NCI-H1105 treated with DMSO at 0.1 percent for 48 hours (cell line): ENCODE measurements at regions not wholly inside any gene's neighbourhood (a gene's known extent, or its start where the extent isn't known, plus 50 kb on each side); places are given as distances from the start of the nearest gene placed in this dataset.

Source experiments
- DNase-seq: peaks from one replicate; lab custom pipeline; 2025; lab: John Stamatoyannopoulos, UW

- no peak for DNase-seq
Measured at GRCh38 chr1:213871179-213871578, 116.6 kb upstream of the PROX1 start.

GRCh38 chr1:213874789-213875188 lies 113.0 kb upstream of the PROX1 start:
- no peak for DNase-seq

GRCh38 chr1:213876531-213876930 lies 111.2 kb upstream of the PROX1 start:
- no peak for DNase-seq

DNA sequence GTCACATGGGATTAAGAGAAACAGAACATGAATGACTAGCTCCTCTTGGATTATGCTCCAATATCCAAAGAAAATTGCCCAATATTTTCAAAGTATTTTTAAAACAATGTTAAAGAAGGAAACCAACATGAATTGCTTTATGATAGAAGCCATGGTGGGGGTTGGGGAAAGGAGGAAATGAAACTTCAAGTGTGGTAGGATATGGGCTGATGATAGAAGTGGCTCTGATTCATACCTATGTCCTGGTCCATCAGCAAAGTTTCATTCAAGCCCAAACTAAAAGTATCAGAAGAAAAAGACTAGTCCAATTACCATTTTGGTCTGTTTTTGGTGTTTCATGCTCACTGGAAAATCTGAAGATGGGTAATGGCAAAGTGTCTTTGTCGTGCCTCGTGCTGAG lies 104.2 kb upstream of the PROX1 start:
- no peak for DNase-seq

DNA sequence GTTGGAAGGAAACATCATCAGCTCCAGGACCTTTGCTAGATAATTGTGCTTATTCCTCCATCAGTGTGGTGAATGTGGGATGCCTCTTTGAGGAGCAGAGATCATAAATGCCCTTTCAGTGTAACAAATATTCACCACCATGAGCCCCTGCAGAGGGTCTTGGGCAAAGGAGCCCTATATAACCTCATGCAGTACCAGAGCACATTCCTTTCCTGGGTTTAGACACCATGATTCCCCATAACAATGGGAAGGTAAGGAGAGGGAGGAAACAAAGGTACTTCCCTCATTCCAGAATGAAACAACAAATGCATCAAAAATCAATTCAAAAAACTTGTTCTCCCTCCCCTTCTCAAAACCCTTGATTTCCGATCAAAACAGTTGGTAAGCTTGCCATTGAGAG lies 103.4 kb upstream of the PROX1 start:
- no peak for DNase-seq

DNA sequence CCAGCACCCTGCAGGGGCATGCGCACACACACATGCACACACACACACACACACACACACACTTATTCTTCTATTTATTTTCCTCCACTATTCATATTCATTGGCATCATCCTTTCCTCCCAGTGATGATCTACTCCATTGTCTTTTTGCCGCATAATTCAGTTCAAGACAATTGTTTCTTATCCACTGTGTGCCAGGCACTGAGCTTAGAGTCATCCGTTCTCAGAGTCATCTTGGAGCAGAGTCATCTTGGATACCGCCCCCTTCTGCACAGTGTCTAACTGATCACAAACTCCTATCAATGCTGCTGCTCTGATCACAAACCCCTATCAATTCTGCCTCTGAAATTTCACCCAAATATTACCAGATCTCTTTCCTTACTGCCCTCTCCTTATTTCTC lies 102.8 kb upstream of the PROX1 start:
- DNase-seq: no peak

DNA sequence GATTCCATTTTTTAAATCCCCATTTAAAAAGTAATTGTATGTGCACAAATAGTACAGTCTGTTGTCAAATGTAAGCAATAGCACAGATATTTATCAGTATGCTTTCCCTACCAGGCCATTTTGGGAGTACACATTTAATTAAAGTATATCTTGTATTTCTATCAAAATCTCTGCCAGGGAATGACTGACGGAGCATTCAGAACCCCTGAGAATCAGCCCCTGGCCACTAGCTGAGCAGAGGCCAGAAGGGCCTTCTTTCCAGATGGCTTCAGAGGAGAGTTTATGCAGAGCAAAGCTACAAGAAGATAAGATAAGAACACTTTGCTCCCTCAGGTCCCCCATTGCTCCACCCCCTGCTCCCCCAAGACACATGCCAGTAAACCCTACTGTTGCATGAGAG lies 99.9 kb upstream of the PROX1 start:
- no peak for DNase-seq

- no peak for DNase-seq
Measured at GRCh38 chr1:213891989-213892902, 95.5 kb upstream of the PROX1 start.

DNA sequence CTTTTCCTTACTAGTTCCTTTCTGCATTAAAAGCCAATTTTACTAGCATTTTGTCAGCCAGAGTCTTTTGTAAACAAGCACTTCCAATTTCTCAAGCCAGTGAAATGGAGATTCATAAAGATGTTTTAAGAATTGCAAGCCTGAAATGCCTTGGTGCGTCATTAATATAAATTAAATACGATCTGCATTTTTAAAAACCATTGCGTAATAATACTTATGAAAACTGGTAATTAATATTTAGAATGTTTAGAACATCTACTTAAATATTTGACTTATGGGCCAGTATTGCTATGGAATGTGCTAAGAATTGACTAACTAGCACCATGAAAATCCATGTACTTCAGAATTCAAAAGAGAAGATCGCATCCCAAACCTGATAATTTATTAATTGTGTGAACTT lies 89.1 kb upstream of the PROX1 start:
- DNase-seq: no peak

DNA sequence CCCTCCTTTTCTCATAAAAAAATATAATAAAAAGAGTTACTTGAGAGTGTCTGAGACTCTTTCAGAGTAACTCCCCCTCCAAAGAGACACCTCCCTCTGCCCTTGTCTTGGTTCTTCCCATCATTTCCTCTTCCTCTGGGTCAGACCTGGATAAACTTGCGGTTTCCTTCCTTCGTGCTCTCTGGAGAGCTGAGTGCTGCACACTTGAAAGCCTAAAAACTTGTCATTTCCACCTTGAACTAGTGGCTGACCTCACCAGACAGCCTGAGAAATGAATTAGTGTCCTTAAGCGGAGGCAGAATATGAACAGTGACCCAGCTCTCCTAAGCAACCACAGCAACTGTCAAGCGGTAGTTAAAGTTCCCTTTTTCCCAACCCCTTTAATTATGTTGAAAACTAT lies 88.4 kb upstream of the PROX1 start:
- DNase-seq: no peak

DNA sequence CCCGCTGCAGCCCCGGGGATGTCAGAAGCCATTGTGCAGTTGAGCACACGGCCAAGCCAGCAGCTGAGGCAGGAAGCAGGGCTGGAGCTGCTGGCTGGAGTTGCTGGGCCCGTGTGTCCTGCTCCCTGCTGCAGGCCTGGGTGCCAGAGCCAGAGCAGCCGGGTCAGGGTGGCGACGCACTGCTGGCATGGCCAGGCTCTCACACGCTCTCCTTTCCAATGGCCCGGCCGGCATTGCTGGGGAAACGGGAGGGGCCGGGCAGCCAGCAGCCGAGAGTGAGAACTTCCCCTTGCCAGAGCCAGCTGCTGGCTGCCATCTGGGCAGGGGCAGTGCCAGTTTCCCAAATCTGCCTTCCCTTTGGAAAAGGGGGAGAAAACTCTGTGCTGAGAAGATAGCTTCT lies 82.4 kb upstream of the PROX1 start:
- DNase-seq: no peak

DNA sequence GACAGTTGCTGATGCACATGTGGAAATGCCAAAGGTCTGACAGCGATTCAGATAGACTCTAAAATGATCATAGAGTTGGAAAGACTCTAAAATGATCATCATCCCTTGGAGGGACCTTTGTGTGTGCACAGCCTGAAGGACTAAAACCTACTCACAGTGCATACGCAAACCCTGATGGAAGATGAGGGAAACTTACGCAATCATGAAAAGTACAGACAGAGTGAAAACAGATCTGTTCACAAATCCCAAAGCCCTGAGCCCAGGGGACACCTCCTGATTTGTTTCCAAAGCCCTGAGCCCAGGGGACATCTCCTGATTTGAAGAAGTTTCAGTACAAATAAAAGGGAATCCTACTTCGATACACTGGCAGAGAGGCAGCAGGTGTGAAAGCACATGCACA lies 79.3 kb upstream of the PROX1 start:
- no peak for DNase-seq

DNA sequence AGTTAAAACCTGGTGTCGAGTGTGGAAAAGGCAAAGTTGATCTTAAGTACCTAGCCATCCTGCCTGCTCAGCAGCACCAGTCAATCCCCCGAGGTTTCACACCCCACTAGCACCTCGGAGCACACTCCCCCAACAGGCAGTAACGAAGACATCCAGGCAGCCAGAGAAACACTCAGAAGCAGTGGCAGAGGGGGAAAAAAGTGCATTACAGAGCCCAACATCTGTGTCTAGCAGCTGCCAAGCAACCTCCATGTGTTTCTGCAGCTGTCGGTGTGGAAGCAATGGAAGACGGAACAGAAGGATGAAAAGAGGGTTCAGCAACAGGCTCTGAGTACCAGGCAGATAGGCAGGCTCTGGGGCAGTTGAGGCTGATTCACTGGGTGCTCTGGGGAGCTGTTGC lies 73.4 kb upstream of the PROX1 start:
- DNase-seq: no peak

DNA sequence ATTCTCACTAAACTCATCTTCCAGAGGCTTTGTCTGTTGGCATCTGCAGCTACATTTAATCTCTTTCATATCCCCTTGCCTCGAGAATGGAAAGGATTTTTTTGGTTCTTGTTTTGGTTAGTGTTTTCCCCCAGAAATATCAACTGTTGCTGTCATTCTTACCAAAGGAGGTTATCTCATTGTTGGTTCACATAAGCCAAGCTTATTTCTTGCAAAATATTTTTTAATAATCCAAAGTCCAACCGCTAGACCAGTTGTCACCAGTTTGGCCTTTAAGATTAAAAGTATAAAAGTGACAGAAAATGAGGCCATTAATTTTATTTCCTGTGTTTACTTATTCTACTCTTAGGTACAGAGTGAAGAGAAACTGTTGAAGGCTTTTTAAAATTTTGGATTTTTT lies 66.5 kb upstream of the PROX1 start:
- no peak for DNase-seq

DNA sequence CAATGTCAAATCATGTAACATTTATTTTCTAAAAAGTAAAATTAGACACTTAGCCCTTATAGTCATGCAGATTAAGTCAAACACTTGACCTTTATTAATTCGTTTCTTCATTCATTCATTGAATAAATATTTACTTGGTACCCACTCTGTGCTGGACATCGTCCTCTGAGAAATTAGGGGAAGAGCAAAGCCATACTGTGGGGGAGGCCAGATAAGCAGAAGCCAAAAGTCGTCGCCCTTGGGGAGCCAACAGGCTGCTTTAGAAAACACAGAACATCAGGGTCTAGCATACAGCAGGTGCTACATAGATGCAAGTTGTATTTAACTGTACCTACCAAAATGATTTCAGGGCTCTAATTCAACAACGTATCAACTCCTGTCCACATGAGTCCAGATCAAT lies 66.1 kb upstream of the PROX1 start:
- DNase-seq: no peak

- DNase-seq: peak; percentile 25
Measured at GRCh38 chr1:213925531-213926182, 62.1 kb upstream of the PROX1 start.

DNA sequence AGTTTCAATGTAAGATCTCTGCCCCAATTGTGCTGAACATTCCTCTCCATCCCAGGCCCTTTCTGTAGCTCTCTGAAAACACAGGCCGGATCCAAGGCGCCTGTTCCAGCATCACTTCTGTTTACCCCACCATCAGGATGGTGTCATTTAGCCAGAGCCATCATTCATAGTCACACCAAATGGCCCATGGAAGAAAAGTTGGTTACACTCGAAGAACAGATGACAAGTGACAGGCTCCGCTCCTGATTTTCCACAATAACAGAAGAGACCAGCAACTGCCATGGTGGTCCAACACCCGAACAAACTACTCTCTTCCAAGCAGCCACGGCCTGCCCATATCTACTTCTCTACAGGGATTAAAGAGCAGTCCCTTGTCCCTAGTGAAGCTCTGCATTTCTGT lies 59.9 kb upstream of the PROX1 start:
- DNase-seq: no peak

- DNase-seq: no peak
Measured at GRCh38 chr1:213929398-213929797, 58.4 kb upstream of the PROX1 start.

- DNase-seq: no peak
Measured at GRCh38 chr1:213931836-213932235, 55.9 kb upstream of the PROX1 start.

GRCh38 chr1:213933336-213933735 lies 54.4 kb upstream of the PROX1 start:
- no peak for DNase-seq

- peak; percentile 97 for DNase-seq
Measured at GRCh38 chr1:213934649-213935048, 53.1 kb upstream of the PROX1 start.

DNA sequence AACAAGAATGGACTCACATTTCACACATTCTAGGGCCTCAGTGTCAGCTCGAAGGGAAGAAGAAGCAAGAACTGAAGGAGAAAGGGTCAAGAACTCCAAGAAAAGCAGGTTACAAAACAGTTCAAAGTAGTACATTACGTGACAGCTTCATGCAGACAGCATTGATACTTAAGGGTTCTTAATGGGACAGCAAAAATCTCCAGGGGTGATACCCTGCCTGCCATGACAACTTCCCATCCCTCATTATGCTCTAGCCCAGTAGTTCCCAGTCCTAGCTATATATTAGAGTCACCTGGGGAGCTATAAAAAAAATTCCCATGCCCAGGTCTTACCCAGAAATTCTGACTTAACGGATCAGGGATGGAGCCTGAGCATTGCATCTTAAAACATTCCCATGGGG lies 51.2 kb upstream of the PROX1 start:
- DNase-seq: no peak
